ENCODE measurements at regions not wholly inside any gene's neighbourhood (a gene's known extent, or its start where the extent isn't known, plus 50 kb on each side); places are given as distances from the start of the nearest gene placed in this dataset.

DNA sequence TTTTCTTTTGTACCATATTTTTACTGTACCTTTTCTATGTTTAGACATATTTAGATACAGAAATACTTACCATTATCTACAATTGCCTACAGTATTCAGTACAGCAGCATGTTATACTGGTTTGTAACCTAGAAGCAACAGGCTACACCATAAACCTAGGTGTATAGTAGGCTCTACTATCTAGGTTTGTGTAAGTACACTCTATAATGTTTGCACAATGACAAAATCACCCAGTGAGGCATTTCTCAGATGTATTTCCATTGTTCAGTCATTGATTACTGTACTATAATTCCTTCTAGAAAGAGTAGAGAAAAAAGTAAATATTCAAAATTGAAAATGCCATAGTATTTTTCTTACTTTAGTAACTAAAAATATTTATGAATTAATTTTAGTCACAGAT, 490.1 kb upstream of the REG3G start:
- TF ChIP-seq, protein P1, sequence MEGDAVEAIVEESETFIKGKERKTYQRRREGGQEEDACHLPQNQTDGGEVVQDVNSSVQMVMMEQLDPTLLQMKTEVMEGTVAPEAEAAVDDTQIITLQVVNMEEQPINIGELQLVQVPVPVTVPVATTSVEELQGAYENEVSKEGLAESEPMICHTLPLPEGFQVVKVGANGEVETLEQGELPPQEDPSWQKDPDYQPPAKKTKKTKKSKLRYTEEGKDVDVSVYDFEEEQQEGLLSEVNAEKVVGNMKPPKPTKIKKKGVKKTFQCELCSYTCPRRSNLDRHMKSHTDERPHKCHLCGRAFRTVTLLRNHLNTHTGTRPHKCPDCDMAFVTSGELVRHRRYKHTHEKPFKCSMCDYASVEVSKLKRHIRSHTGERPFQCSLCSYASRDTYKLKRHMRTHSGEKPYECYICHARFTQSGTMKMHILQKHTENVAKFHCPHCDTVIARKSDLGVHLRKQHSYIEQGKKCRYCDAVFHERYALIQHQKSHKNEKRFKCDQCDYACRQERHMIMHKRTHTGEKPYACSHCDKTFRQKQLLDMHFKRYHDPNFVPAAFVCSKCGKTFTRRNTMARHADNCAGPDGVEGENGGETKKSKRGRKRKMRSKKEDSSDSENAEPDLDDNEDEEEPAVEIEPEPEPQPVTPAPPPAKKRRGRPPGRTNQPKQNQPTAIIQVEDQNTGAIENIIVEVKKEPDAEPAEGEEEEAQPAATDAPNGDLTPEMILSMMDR (IDR thresholded peaks at IDR 0.05; ENCODE audit: extremely low read depth, missing control alignments): no peak
- DNase-seq (ENCODE audit: low spot score): no peak

DNA sequence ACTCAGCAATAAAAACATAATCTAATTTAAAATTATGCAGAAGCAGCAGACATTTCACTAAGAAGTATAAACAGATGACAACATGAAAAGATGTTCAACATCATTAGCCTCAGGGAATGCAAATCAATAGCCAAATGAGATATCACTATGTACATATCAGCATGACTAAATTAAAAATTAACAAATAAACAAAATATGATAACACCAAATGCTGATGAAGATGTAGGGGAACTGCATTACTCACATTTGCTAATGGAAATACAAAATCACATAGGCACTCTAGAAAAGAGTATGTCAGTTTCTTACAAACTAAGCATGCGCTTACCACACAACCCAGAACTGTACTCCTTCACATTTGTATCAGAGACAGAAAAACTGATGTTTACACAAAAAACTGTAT, 487.2 kb upstream of the REG3G start:
- DNase-seq (ENCODE audit: low spot score): no peak
- TF ChIP-seq, protein P1 (IDR thresholded peaks at IDR 0.05; ENCODE audit: extremely low read depth, missing control alignments): no peak

DNA sequence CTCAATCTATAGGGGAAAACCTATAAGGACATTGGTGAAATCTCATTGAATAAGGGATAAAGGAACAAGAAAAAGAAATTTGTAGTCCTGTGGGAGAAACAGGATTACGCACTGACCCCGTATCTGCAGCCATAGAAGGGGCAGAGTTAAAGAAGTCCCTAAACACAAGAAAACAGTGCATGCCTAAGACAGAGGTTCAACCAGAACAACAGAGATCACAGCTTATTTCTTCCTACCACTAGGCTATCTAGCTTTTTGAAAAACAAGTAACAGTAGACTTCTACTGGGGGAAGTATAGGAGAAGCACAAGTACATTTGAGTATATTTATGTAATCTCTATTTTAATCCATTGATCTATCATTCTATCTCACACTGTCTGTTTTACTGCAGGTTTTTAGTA, 485.2 kb upstream of the REG3G start:
- TF ChIP-seq, protein P1 (IDR thresholded peaks at IDR 0.05; ENCODE audit: extremely low read depth, missing control alignments): no peak
- no peak for DNase-seq (ENCODE audit: low spot score)

DNA sequence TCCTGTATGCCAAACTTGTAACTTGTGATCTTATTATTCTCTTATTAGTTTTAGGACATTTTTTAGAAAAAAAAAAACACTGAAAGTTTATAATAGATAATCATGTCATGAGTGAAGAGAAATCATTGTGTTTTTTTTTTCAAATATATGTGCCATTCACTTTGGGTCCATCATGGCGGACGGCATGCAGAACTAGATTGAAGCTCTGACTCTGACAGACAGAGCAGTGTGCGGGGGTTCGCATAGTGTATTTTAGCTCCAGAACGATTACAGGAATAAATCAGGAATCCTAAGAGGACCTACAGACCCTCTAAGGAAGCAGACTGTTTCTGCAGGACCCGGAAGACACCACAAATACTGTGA, 484.4 kb upstream of the REG3G start:
- no peak for DNase-seq (ENCODE audit: low spot score)
- TF ChIP-seq, protein P1 (IDR thresholded peaks at IDR 0.05; ENCODE audit: extremely low read depth, missing control alignments): no peak

DNA sequence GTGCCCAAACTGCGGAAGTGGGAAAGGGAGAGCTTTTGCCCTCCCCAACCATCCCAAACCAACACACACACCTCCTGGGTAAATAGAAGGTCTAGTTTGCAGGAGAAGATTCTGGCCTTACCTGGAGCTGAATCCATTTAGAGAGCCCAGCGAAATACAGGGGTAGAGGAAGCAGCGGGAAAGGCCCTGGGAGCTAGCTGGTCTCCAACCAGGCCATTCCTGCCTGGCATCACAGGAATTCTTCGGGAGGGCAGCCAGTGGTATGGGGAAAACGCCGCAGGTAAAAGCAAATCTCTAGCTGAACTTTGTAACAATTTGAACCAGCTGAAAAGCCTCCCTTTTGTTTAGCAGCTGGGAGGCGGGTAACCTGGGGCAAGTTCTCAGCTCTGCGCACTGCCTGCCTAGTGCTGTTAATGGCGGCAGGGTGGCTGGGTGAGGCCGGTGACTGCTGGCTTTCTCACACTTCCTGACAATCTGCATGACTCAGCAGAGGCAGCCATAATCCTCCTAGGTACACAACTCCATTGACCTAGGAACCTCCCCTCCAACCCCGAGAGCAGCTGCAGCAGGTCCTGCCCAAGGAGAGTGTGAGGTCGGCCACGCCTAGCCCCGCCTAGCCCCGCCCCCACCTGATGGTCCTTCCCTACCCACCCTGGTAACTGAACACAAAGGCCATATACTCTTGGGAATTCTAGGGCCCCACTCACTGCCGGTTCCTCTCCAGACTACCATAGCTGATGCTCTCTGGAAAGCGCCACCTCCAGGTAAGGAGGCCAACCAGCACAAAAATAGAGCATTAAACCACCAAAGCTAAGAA, 483.8 kb upstream of the REG3G start:
- DNase-seq (ENCODE audit: low spot score): no peak
- TF ChIP-seq, protein P1 (IDR thresholded peaks at IDR 0.05; ENCODE audit: extremely low read depth, missing control alignments): no peak

DNA sequence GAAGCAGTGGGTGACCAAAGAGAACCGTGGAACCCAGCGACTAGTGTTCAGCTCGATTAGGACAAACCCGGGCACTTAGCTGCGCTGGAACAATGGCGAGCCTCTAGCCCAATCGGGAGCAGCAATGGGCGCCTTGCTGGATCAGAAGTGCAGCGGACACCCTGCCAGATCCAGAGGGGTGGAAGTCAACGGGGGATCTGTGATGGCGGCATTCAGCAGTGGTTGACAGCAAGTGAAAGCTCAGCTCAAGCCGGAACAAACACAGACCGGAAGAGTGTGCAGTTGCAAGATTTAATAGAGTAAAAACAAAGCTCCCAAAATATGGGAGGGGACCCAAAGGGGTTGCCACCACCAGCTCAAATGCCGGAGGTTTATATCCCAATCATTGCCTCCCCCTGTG, 478.7 kb upstream of the REG3G start:
- no peak for DNase-seq (ENCODE audit: low spot score)

DNA sequence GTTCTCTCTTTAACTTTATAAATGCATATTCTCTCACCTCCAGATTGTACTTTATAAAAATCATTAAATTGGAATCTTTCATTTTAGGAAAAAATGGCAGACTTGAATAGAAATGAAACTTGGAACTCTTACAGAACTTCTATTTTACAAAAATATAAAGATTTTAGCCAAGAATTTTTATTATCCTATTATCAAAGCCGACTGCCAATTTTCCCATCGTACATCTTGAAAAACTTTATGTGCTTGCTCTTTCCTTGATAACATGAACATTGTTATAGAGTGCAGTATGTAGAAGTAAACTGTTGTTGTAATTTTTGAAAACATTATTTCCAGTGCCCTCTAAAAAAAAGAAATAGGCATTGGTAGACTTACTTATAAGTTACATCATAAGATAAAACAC, 475.7 kb upstream of the REG3G start:
- TF ChIP-seq, protein P1 (IDR thresholded peaks at IDR 0.05; ENCODE audit: extremely low read depth, missing control alignments): no peak
- no peak for DNase-seq (ENCODE audit: low spot score)

More for the DNA sequence above, 478.7 kb upstream of the REG3G start:
- TF ChIP-seq, protein P1 (IDR thresholded peaks at IDR 0.05; ENCODE audit: extremely low read depth, missing control alignments): no peak

Measured in GM20000 (cell line).